H9 (cell line): ENCODE measurements at regions not wholly inside any gene's neighbourhood (a gene's known extent, or its start where the extent isn't known, plus 50 kb on each side); places are given as distances from the start of the nearest gene placed in this dataset.

Source experiments
- DNase-seq: peaks from one replicate; pipeline ENCODE4 v3.0.0-alpha.2; 2017
- H2AFZ ChIP-seq: one replicate; pipeline ENCODE4 v1.6.1; 2013; ENCODE audit warnings: mild to moderate bottlenecking, low read length, control low read depth, moderate library complexity
- H2AK5ac ChIP-seq: 2 replicates; pipeline ENCODE4 v1.6.1; 2013; ENCODE audit warnings: low read length, control low read depth, mixed read lengths; ENCODE audit not compliant: insufficient read length
- H2BK120ac ChIP-seq: one replicate; pipeline ENCODE4 v1.6.1; 2013; ENCODE audit warnings: low read depth, mild to moderate bottlenecking, low read length, control low read depth, inconsistent platforms; ENCODE audit not compliant: poor library complexity, severe bottlenecking
- H2BK12ac ChIP-seq: 2 replicates; pipeline ENCODE4 v1.6.1; 2013; ENCODE audit warnings: low read length, control low read depth, mixed read lengths, low read depth; ENCODE audit not compliant: insufficient read length
- H2BK15ac ChIP-seq: 2 replicates; pipeline ENCODE4 v1.6.1; 2013; ENCODE audit warnings: low read depth, low read length, control low read depth
- H2BK20ac ChIP-seq: one replicate; pipeline ENCODE4 v1.6.1; 2013; ENCODE audit warnings: low read depth, mild to moderate bottlenecking, low read length, control low read depth, inconsistent platforms; ENCODE audit not compliant: poor library complexity, severe bottlenecking
- H2BK5ac ChIP-seq: 2 replicates; pipeline ENCODE4 v1.6.1; 2013; ENCODE audit warnings: low read length, control low read depth, mixed read lengths; ENCODE audit not compliant: insufficient read length
- H3K14ac ChIP-seq: 2 replicates; pipeline ENCODE4 v1.6.1; 2013; ENCODE audit warnings: low read length, control low read depth; ENCODE audit not compliant: insufficient read depth
- H3K18ac ChIP-seq: 2 replicates; pipeline ENCODE4 v1.6.1; 2013; ENCODE audit warnings: low read depth, mild to moderate bottlenecking, mixed read lengths, low read length, control low read depth; ENCODE audit not compliant: insufficient read length
- H3K23ac ChIP-seq: 2 replicates; pipeline ENCODE4 v1.6.1; 2013; ENCODE audit warnings: low read length, control low read depth, mixed read lengths, low read depth; ENCODE audit not compliant: insufficient read length
- H3K23me2 ChIP-seq: 2 replicates; pipeline ENCODE4 v1.6.1; 2013; ENCODE audit warnings: low read depth, mild to moderate bottlenecking, mixed read lengths, low read length, control low read depth; ENCODE audit not compliant: insufficient read length, poor library complexity, severe bottlenecking
- H3K27ac ChIP-seq: 2 replicates; pipeline ENCODE4 v1.5.1; 2013; ENCODE audit warnings: low read length, control low read depth, mixed read lengths, low read depth; ENCODE audit not compliant: insufficient read length
- H3K27me3 ChIP-seq: 2 replicates; pipeline ENCODE4 v1.6.1; 2013; ENCODE audit warnings: low read length, control low read depth, inconsistent platforms; ENCODE audit not compliant: insufficient read depth
- H3K4ac ChIP-seq: 2 replicates; pipeline ENCODE4 v1.6.1; 2013; ENCODE audit warnings: low read depth, mild to moderate bottlenecking, control low read depth, inconsistent platforms, low read length, moderate library complexity
- H3K4me1 ChIP-seq: 2 replicates; pipeline ENCODE4 v1.6.1; 2013; ENCODE audit warnings: low read length, control low read depth, inconsistent platforms; ENCODE audit not compliant: insufficient read depth
- H3K4me2 ChIP-seq: 2 replicates; pipeline ENCODE4 v1.6.1; 2013; ENCODE audit warnings: low read length, control low read depth, mixed read lengths; ENCODE audit not compliant: insufficient read length, insufficient read depth
- H3K56ac ChIP-seq: 2 replicates; pipeline ENCODE4 v1.6.1; 2013; ENCODE audit warnings: low read depth, mild to moderate bottlenecking, mixed read lengths, low read length, control low read depth; ENCODE audit not compliant: insufficient read length
- H3K79me1 ChIP-seq: 2 replicates; pipeline ENCODE4 v1.6.1; 2013; ENCODE audit warnings: low read depth, mild to moderate bottlenecking, moderate library complexity, low read length, control low read depth, inconsistent platforms; ENCODE audit not compliant: insufficient read depth, poor library complexity, severe bottlenecking
- H3K79me2 ChIP-seq: 2 replicates; pipeline ENCODE4 v1.6.1; 2013; ENCODE audit warnings: low read length, control low read depth, inconsistent platforms; ENCODE audit not compliant: insufficient read depth
- H3K9ac ChIP-seq: 2 replicates; pipeline ENCODE4 v1.6.1; 2013; ENCODE audit warnings: low read length, control low read depth, mixed read lengths; ENCODE audit not compliant: insufficient read length; ENCODE audit errors: extremely low read depth
- H3K9me3 ChIP-seq: one replicate; pipeline ENCODE4 v1.6.1; 2013; ENCODE audit warnings: low read depth, low read length, inconsistent platforms; ENCODE audit not compliant: control insufficient read depth
- H3T11ph ChIP-seq: one replicate; pipeline ENCODE4 v1.6.1; 2013; ENCODE audit warnings: mild to moderate bottlenecking, low read length, control low read depth, inconsistent platforms
- H4K20me1 ChIP-seq: one replicate; pipeline ENCODE4 v1.6.1; 2013; ENCODE audit not compliant: control insufficient read depth, insufficient read length, insufficient read depth
- H4K5ac ChIP-seq: 2 replicates; pipeline ENCODE4 v1.6.1; 2013; ENCODE audit warnings: low read depth, mild to moderate bottlenecking, mixed read lengths, low read length, control low read depth; ENCODE audit not compliant: insufficient read length
- H4K8ac ChIP-seq: replicated peaks from 2 replicates; pipeline ENCODE4 v1.6.1; 2013; ENCODE audit warnings: low read length, control low read depth, mixed read lengths, low read depth; ENCODE audit not compliant: insufficient read length
- H4K91ac ChIP-seq: 2 replicates; pipeline ENCODE4 v1.6.1; 2013; ENCODE audit warnings: low read depth, mild to moderate bottlenecking, moderate library complexity, mixed read lengths, low read length, control low read depth; ENCODE audit not compliant: insufficient read length
- H3K27ac Mint-ChIP-seq, 3 experiments: 2 replicates in 2 of 3; 3 replicates in 1 of 3; pipeline ENCODE4 v1.8.0; 2020 to 2021; ENCODE audit warnings: mixed read lengths in 3 of 3, mild to moderate bottlenecking in 1 of 3, moderate library complexity in 1 of 3
- H3K27me3 Mint-ChIP-seq: 2 replicates; pipeline ENCODE4 v1.8.0; 2021; ENCODE audit warnings: low read depth, mild to moderate bottlenecking, moderate library complexity, mixed read lengths
- H3K36me3 Mint-ChIP-seq, 3 experiments: 2 replicates in 2 of 3; 3 replicates in 1 of 3; pipeline ENCODE4 v1.8.0; 2020 to 2021; ENCODE audit warnings: low read depth in 3 of 3, mixed read lengths in 3 of 3; ENCODE audit not compliant: insufficient read depth in 1 of 3
- H3K4me1 Mint-ChIP-seq, 2 experiments: 2 replicates each; pipeline ENCODE4 v1.8.0; 2020; ENCODE audit warnings: mixed read lengths in 2 of 2
- H3K4me3 Mint-ChIP-seq, 2 experiments: 2 replicates in 1 of 2; 3 replicates in 1 of 2; pipeline ENCODE4 v1.8.0; 2020 to 2021; ENCODE audit warnings: mild to moderate bottlenecking in 2 of 2, mixed read lengths in 2 of 2, moderate library complexity in 1 of 2
- H3K9me3 Mint-ChIP-seq, 2 experiments: 2 replicates in 1 of 2; 3 replicates in 1 of 2; pipeline ENCODE4 v1.8.0; 2020; ENCODE audit warnings: mild to moderate bottlenecking in 2 of 2, mixed read lengths in 2 of 2, moderate library complexity in 1 of 2
- WGBS: extraction: QIAGEN DNeasy Blood & Tissue Kit; methylation state at CpG from one replicate; pipeline ENCODE4 v1.1.7; 2013; ENCODE audit warnings: missing lambda C conversion rate, low lambda C conversion rate, mixed read lengths; ENCODE audit not compliant: insufficient read length; ENCODE audit errors: extremely low coverage; 5-methylcytosine and 5-hydroxymethylcytosine counted together
- TF ChIP-seq, protein P1 (sequence below): fragments of 200-600 bp; sonication (generic); conservative IDR thresholded peaks from 3 replicates; pipeline ENCODE4 v1.8.0; 2021; ENCODE audit warnings: antibody characterized with exemption, mild to moderate bottlenecking

DNA sequence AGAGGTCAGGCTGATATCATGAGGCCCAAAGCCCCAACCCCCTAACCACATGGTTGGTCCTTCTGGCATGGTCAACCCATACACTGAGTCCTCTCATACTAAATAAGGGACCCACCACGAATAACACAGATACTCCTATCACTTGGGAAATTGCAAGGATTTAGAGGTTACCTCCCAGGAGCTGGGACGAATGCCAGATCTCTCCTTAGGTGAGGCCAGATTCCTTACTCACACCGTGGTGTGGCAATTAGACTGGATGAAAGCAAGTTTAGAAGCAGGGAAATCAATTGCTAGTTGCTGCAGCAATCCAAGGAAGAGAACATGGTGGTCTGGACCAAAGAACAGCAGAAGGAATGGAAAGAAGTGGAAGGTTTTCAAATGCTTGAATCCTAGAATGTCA lies 60.1 kb downstream of the IER5 start:
- Mint-ChIP-seq H3K4me3 (no peak overlapping the region), H3K27ac (no peak overlapping the region), H3K27me3 (peaks cover 18% of the 10 kb centered on the region), H3K9me3 (peaks cover 5 to 7% of the 10 kb centered on the region in 2 experiments; a peak in 3 of 5 replicates), H3K36me3 (no peaks in the 10 kb centered on the region), H3K4me1 (peaks cover 12 to 19% of the 10 kb centered on the region in 2 experiments)
- no peak overlapping the region for H2AFZ ChIP-seq
- no peaks in the 10 kb centered on the region for H4K20me1 ChIP-seq
- no peaks in the 10 kb centered on the region for H3K79me2 ChIP-seq
- no peaks in the 10 kb centered on the region for H3K23me2 ChIP-seq
- no peak for DNase-seq
- no peak overlapping the region for H4K91ac ChIP-seq
- H3K79me1 ChIP-seq, result no peaks in the 10 kb centered on the region
- H2BK120ac ChIP-seq, result no peak overlapping the region
- H3K23ac ChIP-seq, result no peak overlapping the region
- no peak overlapping the region for H2BK20ac ChIP-seq
- H3K27me3 ChIP-seq, result no peaks in the 10 kb centered on the region
- no peak overlapping the region for H3T11ph ChIP-seq
- no peak overlapping the region for H3K4ac ChIP-seq
- no peak overlapping the region for H3K9ac ChIP-seq
- no peak overlapping the region for H3K14ac ChIP-seq
- H3K56ac ChIP-seq, result no peak overlapping the region
- H2AK5ac ChIP-seq, result no peak overlapping the region
- H3K4me1 ChIP-seq, result no peaks in the 10 kb centered on the region
- no peak overlapping the region for H2BK15ac ChIP-seq
- TF ChIP-seq, protein P1, sequence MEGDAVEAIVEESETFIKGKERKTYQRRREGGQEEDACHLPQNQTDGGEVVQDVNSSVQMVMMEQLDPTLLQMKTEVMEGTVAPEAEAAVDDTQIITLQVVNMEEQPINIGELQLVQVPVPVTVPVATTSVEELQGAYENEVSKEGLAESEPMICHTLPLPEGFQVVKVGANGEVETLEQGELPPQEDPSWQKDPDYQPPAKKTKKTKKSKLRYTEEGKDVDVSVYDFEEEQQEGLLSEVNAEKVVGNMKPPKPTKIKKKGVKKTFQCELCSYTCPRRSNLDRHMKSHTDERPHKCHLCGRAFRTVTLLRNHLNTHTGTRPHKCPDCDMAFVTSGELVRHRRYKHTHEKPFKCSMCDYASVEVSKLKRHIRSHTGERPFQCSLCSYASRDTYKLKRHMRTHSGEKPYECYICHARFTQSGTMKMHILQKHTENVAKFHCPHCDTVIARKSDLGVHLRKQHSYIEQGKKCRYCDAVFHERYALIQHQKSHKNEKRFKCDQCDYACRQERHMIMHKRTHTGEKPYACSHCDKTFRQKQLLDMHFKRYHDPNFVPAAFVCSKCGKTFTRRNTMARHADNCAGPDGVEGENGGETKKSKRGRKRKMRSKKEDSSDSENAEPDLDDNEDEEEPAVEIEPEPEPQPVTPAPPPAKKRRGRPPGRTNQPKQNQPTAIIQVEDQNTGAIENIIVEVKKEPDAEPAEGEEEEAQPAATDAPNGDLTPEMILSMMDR, result no peak
- no peak overlapping the region for H2BK5ac ChIP-seq
- H4K5ac ChIP-seq, result no peak overlapping the region
- no peak overlapping the region for H2BK12ac ChIP-seq
- no peak overlapping the region for H3K18ac ChIP-seq
- H3K27ac ChIP-seq, result no peak overlapping the region
- H3K4me2 ChIP-seq, result no peak overlapping the region
- no peaks in the 10 kb centered on the region for H3K9me3 ChIP-seq
- WGBS, result no CpG with 5 or more reads among the region's 3 CpGs
- no peak overlapping the region for H4K8ac ChIP-seq
